K562 (cell line): ENCODE measurements at regions not wholly inside any gene's neighbourhood (a gene's known extent, or its start where the extent isn't known, plus 50 kb on each side); places are given as distances from the start of the nearest gene placed in this dataset.
A peak's percentile ranks its signal among the peaks of the same experiment; 100 is the strongest.

ENCODE experiments used
- CBX1 ChIP-seq: sonication (generic); IDR thresholded peaks from 2 replicates; pipeline ENCODE4 v1.6.1; 2016; ENCODE audit warnings: antibody characterized with exemption, low read depth, mild to moderate bottlenecking
- CBX5 ChIP-seq: IDR thresholded peaks from 2 replicates; pipeline ENCODE4 v1.6.1; 2014; ENCODE audit warnings: low read depth, borderline replicate concordance
- CCNT2 ChIP-seq: IDR thresholded peaks from 2 replicates; pipeline ENCODE4 v1.6.1; 2011; ENCODE audit warnings: borderline replicate concordance, low read depth, mild to moderate bottlenecking, moderate library complexity, mixed read lengths, low read length; ENCODE audit not compliant: insufficient read length; ENCODE audit errors: extremely low read depth
- GATA2 ChIP-seq: sonication (generic); formaldehyde crosslinking; IDR thresholded peaks from 2 replicates; pipeline ENCODE4 v1.4.0; 2020; ENCODE audit warnings: mild to moderate bottlenecking, missing genetic modification reagents
- KLF16 ChIP-seq: IDR thresholded peaks from 2 replicates; pipeline ENCODE4 v1.6.1; 2016; ENCODE audit warnings: antibody characterized with exemption
- MTA3 ChIP-seq: fragments of 450-650 bp; formaldehyde crosslinking; IDR thresholded peaks from 2 replicates; pipeline ENCODE4 v1.6.1; 2017; ENCODE audit warnings: mild to moderate bottlenecking, borderline replicate concordance
- NCOA2 ChIP-seq, 2 experiments: fragments of 450-650 bp; IDR thresholded peaks; 2 replicates each; pipeline ENCODE4 v1.6.1; 2018; ENCODE audit warnings: mild to moderate bottlenecking in 2 of 2, moderate library complexity in 1 of 2; ENCODE audit not compliant: partially characterized antibody in 2 of 2
- RBFOX2 ChIP-seq: fragments of 200-400 bp; formaldehyde crosslinking; IDR thresholded peaks from 2 replicates; pipeline ENCODE4 v1.6.1; 2017; ENCODE audit warnings: low read depth, mild to moderate bottlenecking, low read length, moderate library complexity
- SMARCB1 ChIP-seq: IDR thresholded peaks from 2 replicates; pipeline ENCODE4 v1.6.1; 2011; ENCODE audit warnings: improper control_type of control experiment, low read depth; ENCODE audit not compliant: insufficient read length
- SREBF1 ChIP-seq: fragments of 150-350 bp; IDR thresholded peaks from 2 replicates; pipeline ENCODE4 v1.6.1; 2014; ENCODE audit warnings: antibody characterized with exemption, low read depth, low read length, borderline replicate concordance
- TBL1XR1 ChIP-seq, 2 experiments: IDR thresholded peaks; 2 replicates each; pipeline ENCODE4 v1.6.1; 2012; ENCODE audit warnings: improper control_type of control experiment in 2 of 2, low read length in 2 of 2, mild to moderate bottlenecking in 1 of 2
- THRB ChIP-seq: fragments of 450-650 bp; formaldehyde crosslinking; conservative IDR thresholded peaks from 2 replicates; pipeline ENCODE4 v1.4.0; 2022; ENCODE audit warnings: mild to moderate bottlenecking, missing genetic modification characterization
- ZNF121 ChIP-seq: sonication (generic); formaldehyde crosslinking; conservative IDR thresholded peaks from 2 replicates; pipeline ENCODE4 v1.8.0; 2022; ENCODE audit warnings: missing genetic modification reagents
- ZNF253 ChIP-seq: fragments of 250-450 bp; sonication (Bioruptor Pico); conservative IDR thresholded peaks from 2 replicates; pipeline ENCODE4 v1.6.1; 2021; ENCODE audit warnings: mild to moderate bottlenecking
- ZNF445 ChIP-seq: fragments of 250-450 bp; sonication (Bioruptor Pico); IDR thresholded peaks from 2 replicates; pipeline ENCODE4 v1.4.0; 2020; ENCODE audit warnings: low read depth, mild to moderate bottlenecking, moderate library complexity
- TF ChIP-seq, protein P1 (sequence below): conservative IDR thresholded peaks from 2 replicates; pipeline ENCODE4 v1.6.1; 2011; ENCODE audit warnings: low read depth, mild to moderate bottlenecking, low read length; ENCODE audit not compliant: control insufficient read depth
- TF ChIP-seq, protein P2 (sequence below): fragments of 450-650 bp; IDR thresholded peaks from 2 replicates; pipeline ENCODE4 v1.6.1; 2018; ENCODE audit warnings: mild to moderate bottlenecking, low read depth; ENCODE audit not compliant: partially characterized antibody
- TF ChIP-seq, protein P3 (sequence below), 3 experiments: fragments of 200-800 bp in 1 of 3; sonication (Bioruptor generic) in 1 of 3; sonication (generic) in 1 of 3; formaldehyde crosslinking in 1 of 3; IDR thresholded peaks; 2 replicates each; pipeline versions ENCODE4 v1.6.1 to v1.8.0; 2016 to 2022; ENCODE audit warnings: mild to moderate bottlenecking in 2 of 3, missing compliant biosample characterization in 2 of 3, missing genetic modification characterization in 2 of 3, missing genetic modification reagents in 1 of 3
- TF ChIP-seq, protein P4 (sequence below): fragments of 250-450 bp; sonication (Bioruptor Pico); IDR thresholded peaks from 2 replicates; pipeline ENCODE4 v1.9.0; 2021; ENCODE audit warnings: mild to moderate bottlenecking, inconsistent platforms

DNA sequence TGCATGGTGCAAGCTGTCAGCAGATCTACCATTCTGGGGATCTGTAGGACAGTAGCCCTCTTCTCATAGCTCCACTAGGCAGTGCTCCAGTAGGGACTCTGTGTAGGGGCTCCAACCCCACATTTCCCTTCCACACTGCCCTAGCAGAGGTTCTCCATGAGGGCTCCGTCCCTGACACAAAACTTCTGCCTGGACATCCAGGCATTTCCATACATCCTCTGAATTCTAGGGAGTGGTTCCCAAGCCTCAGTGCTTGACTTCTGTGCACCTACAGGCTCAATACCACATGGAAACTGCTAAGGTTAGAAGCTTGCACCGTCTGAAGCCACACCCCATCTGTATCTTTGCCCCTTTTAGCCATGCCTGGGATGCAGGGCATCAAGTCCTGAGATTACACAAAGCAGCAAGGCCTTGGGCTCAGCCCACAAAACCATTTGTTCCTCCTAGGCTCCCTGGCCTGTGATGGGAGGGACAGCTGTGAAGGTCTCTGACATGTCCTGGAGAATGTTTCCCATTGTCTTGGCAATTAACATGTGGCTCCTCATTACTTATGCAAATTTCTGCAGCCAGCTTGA, 117.0 kb upstream of the NFIA start (continued):
- TF ChIP-seq, protein P1, sequence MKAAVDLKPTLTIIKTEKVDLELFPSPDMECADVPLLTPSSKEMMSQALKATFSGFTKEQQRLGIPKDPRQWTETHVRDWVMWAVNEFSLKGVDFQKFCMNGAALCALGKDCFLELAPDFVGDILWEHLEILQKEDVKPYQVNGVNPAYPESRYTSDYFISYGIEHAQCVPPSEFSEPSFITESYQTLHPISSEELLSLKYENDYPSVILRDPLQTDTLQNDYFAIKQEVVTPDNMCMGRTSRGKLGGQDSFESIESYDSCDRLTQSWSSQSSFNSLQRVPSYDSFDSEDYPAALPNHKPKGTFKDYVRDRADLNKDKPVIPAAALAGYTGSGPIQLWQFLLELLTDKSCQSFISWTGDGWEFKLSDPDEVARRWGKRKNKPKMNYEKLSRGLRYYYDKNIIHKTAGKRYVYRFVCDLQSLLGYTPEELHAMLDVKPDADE, result no peak
- TF ChIP-seq, protein P2, sequence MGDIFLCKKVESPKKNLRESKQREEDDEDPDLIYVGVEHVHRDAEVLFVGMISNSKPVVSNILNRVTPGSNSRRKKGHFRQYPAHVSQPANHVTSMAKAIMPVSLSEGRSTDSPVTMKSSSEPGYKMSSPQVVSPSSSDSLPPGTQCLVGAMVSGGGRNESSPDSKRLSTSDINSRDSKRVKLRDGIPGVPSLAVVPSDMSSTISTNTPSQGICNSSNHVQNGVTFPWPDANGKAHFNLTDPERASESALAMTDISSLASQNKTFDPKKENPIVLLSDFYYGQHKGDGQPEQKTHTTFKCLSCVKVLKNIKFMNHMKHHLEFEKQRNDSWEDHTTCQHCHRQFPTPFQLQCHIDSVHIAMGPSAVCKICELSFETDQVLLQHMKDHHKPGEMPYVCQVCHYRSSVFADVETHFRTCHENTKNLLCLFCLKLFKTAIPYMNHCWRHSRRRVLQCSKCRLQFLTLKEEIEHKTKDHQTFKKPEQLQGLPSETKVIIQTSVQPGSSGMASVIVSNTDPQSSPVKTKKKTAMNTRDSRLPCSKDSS, result peak; percentile 94
- TF ChIP-seq THRB (CRISPR knock-in tag) (no peak), ZNF121 (no peak), GATA2 (CRISPR knock-in tag) (no peak), TBL1XR1 (IDR thresholded peaks at IDR 0.05; ENCODE audit: low read length in 2 of 2) (no peak), MTA3 (no peak), RBFOX2 (no peak), ZNF253 (CRISPR knock-in tag) (no peak), NCOA2 (IDR thresholded peaks at IDR 0.05; ENCODE audit: partially characterized antibody in 2 of 2) (no peak), SREBF1 (no peak), CCNT2 (no peak), CBX5 (peak; percentile 97), ZNF445 (no peak), SMARCB1 (no peak), CBX1 (peak; percentile 90), KLF16 (no peak)
- TF ChIP-seq, protein P3, sequence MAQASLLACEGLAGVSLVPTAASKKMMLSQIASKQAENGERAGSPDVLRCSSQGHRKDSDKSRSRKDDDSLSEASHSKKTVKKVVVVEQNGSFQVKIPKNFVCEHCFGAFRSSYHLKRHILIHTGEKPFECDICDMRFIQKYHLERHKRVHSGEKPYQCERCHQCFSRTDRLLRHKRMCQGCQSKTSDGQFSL (CRISPR knock-in tag; IDR thresholded peaks at IDR 0.05), result no peak
- TF ChIP-seq, protein P3 (tag; IDR thresholded peaks at IDR 0.05), result no peak
- TF ChIP-seq, protein P4, sequence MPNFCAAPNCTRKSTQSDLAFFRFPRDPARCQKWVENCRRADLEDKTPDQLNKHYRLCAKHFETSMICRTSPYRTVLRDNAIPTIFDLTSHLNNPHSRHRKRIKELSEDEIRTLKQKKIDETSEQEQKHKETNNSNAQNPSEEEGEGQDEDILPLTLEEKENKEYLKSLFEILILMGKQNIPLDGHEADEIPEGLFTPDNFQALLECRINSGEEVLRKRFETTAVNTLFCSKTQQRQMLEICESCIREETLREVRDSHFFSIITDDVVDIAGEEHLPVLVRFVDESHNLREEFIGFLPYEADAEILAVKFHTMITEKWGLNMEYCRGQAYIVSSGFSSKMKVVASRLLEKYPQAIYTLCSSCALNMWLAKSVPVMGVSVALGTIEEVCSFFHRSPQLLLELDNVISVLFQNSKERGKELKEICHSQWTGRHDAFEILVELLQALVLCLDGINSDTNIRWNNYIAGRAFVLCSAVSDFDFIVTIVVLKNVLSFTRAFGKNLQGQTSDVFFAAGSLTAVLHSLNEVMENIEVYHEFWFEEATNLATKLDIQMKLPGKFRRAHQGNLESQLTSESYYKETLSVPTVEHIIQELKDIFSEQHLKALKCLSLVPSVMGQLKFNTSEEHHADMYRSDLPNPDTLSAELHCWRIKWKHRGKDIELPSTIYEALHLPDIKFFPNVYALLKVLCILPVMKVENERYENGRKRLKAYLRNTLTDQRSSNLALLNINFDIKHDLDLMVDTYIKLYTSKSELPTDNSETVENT, result no peak
